Left kidney (tissue), 1 donor: ENCODE measurements at regions not wholly inside any gene's neighbourhood (a gene's known extent, or its start where the extent isn't known, plus 50 kb on each side); places are given as distances from the start of the nearest gene placed in this dataset.
"Not testable (repeated sequence)": the region's sequence is repeated elsewhere in the genome, so short reads cannot be mapped to it uniquely, and the experiment has no call there.

Experiments
- DNase-seq: peaks from one replicate; pipeline ENCODE4 v3.0.0-alpha.2; 2013

DNA sequence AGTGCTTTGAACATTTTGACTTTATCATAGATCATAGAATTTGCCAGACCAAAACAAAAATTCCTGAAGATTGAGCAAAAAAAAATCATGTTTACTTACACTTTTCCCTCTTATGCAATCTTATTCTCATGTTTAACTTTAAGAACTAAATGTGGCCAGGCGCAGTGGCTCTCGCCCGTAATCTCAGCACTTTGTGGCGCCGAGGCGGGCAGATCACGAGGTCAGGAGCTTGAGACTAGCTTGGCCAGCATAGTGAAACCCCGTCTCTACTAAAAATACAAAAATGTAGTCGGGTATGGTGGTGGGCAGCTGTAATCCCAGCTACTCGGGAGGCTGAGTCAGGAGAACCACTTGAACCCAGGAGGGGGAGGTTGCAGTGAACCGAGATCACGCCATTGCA is 227.9 kb upstream of the KYNU start:
- DNase-seq, result no peak

DNA sequence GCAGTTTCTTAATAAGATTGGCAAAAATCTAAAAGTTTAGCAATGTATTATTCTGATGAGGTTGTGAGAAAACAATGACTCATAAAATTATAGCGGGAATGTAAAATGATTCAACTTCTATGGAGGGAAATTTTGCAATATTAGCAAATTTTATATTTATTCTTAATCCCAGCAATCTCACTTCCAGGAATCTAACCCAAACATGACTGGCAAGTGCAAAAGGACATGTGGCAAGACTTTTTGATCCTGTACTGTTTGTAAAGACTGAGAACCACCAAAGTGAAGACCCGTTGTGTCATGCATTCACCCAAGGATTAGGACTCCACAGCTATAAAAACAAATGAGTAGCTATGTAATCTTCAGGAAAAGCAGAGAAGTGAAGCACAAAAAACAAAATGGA is 234.8 kb upstream of the KYNU start:
- no peak for DNase-seq

DNA sequence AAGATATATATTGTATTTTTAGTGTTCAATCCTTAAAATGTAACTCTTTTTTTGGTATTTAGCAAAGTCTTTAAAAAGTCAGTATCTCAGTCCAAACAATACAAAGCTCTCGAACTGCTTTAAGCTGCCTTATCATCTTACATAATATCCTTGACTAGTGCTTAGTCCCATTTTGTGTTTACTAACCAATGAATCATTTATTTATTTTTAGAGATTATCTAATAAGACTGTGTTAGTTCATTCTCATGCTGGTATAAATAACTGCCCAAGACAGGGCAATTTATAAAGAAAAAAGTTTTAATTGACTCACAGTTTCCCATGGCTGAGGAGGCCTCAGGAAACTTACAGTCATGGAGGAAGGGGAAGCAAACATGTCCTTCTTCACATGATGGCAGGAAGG is 248.3 kb upstream of the KYNU start:
- DNase-seq, result no peak

- no peak for DNase-seq
These were observed 256.2 kb upstream of the KYNU start for GRCh38 chr2:142621287-142621686.

- no peak for DNase-seq
These were observed 260.0 kb upstream of the KYNU start for GRCh38 chr2:142617461-142617860.

DNA sequence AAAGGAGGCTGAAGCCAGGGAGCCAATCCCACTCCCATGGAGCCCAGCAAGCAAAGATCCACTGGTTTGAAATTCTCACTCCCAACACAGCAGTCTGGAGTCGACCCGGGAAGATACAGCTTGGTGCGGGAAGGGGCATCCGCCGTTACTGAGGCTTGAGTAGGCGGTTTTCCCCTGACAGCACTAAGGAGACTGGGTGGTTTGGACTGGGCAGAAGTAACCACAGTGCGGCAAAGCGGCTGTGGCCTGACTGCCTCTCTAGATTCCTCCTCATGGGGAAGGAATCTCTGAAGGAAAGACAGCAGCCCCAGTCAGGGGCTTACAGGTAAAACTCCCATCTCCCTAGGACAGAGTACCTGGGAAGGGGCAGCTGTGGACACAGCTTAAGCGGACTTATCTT is 261.6 kb upstream of the KYNU start:
- DNase-seq, result no peak

- DNase-seq, result not testable (repeated sequence)
These were observed 264.3 kb upstream of the KYNU start for GRCh38 chr2:142613193-142613592.

GRCh38 chr2:142605421-142605820 is 272.0 kb upstream of the KYNU start:
- DNase-seq, result no peak

- no peak for DNase-seq
These were observed 273.7 kb upstream of the KYNU start for GRCh38 chr2:142603759-142604158.

GRCh38 chr2:142602418-142602989 is 275.0 kb upstream of the KYNU start:
- DNase-seq, result no peak

DNA sequence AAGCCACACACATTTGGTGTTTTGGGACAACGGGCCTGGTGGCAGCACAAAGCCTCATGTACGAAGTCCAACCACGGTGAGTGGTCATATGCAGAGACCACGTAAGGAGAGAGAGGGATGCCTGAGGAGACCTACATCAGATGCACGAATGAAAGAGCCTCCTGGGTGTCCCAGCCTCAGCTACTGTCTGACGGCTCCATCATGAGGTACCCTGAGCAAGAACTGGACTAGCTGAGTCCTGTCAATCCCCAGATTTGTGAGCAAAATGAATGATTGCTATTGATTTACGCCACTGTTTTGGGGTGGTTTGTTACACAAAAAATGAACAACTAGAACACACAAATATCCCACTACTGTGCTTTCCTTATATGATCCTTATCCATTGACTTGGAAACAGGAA is 275.7 kb upstream of the KYNU start:
- no peak for DNase-seq

GRCh38 chr2:142599504-142599903 is 278.0 kb upstream of the KYNU start:
- no peak for DNase-seq

GRCh38 chr2:142598846-142599245 is 278.6 kb upstream of the KYNU start:
- DNase-seq, result no peak

DNA sequence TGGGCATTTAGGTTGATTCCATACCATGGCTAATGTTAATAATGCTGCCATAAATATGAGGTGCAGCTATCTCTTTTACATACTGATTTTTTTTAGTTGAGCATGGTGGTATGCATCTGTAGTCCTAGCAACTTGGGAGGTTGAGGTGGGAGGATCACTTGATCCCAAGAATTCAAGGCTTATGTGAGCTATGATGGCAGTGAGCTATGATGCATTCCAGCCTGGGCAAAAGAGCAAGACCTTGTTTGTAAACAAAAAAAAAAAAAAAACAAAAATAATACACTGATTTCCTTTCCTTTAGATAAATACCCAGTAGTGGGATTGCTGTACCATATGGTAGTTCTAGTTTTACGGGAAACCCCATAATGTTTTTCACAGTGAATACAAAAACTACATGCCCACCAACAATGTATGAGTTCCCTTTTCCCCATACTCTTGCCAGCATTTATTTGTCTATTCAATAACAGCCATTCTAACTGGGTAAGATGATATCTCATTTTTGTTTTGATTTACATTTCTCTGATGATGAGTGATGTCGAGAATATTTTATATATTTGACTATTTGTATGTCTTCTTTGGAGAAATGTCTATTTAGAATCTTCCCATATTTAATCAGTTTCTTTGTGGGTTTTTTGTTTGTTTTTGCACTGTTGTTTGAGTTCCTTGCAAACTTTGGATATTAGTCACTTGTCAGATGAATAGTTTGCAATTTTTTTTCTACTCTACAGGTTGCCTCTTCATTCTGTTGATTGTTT is 281.0 kb upstream of the KYNU start:
- DNase-seq, result no peak

GRCh38 chr2:142594935-142595334 is 282.5 kb upstream of the KYNU start:
- DNase-seq, result no peak

GRCh38 chr2:142592171-142592570 is 285.3 kb upstream of the KYNU start:
- no peak for DNase-seq

GRCh38 chr2:142591420-142591819 is 286.0 kb upstream of the KYNU start:
- DNase-seq, result no peak

DNA sequence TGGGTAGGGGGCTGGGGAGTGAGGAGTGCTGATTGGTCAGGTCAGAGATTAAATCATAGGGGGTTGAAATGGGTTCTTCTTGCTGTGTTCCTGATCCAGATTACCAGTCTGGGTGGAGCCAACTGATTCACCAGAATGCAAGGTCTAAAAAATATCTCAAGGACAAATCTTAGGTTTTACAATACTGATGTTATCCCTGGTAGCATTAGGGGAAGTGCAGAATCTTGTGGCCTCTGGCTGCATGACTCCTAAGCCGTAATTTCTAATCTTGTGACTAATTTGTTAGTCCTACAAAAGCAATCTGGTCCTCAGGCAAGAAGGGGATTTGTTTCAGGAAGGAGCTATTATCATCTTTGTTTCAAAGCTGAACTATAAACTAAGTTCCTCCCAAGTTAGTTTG is 289.2 kb upstream of the KYNU start:
- no peak for DNase-seq

GRCh38 chr2:142586693-142587580 is 290.5 kb upstream of the KYNU start:
- DNase-seq, result no peak

DNA sequence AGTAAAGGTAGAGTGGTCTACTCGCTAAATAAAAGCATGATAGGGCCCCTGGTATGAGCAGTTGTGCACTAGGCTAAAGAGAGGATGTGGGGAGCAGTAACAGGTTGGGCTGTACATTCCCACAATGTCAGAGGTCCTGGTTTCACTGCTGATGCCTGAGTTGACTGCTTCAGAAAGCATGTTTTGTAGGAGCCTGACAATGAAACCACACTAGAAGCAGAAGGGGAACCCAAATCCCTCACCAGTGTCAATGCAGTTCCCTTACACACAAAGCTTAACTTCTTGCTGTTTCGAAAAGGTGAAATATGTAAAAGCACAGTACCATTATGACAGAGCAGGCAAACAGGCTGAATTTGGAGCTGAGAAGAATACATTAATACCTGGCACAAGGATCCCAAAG is 291.7 kb upstream of the KYNU start:
- DNase-seq, result no peak

GRCh38 chr2:142582317-142582716 is 295.1 kb upstream of the KYNU start:
- no peak for DNase-seq

DNA sequence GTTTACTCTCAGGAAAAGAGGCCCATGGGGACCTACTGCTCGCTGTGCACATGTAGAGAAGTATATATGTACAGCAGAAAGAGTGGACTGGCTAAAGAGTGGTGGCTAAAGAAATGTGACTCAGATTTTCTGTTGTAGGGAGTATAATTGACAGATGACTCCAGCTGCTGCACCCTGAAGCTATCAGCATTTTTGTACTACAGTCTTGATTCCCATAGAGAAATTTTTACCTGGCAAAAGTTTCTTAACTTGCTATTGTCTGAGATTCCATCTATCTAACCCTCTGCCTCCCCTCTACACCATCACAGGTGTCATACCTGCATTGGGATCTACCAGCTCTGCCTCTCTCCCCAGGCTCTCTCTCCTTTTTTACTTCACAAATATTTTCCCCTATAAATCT is 296.0 kb upstream of the KYNU start:
- DNase-seq, result no peak

DNA sequence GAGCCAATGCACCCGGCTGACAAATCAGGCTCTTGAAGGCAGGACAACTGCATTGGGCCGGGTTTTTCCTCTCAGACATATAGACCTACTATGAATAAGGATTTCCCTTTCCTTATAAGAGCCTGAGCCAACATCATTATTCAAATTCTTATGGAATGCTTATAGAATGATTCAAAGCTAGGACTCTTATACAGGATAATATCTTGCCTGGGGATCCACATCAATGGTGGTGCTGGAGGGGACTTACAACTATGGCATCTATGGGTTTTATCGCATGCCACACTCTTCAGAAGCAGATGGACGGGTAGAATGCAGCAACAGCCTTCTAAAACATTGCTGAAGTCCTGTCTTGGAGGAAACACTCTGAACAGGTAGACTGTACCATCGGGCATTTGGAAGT is 296.8 kb upstream of the KYNU start:
- no peak for DNase-seq
